Panc1 (cell line): ENCODE measurements at regions not wholly inside any gene's neighbourhood (a gene's known extent, or its start where the extent isn't known, plus 50 kb on each side); places are given as distances from the start of the nearest gene placed in this dataset.

Source experiments
- ATAC-seq: fragments of 200-7000 bp; cut with Tn5 transposase; 2 replicates; pipeline ENCODE4 v1.9.1; 2020; ENCODE audit warnings: mild to moderate bottlenecking, moderate library complexity
- BruUV-seq: library from RNA; stranded (reverse); fragments of 400-500 nt; replicated peaks from 2 replicates; lab custom pipeline; 2021; lab: Mats Ljungman, UMichigan
- CTCF ChIA-PET: fragments of 300-600 bp; sonication (Branson Sonifier 250); formaldehyde crosslinking; loops from one replicate; lab custom pipeline; 2022; ENCODE audit warnings: antibody characterized with exemption; lab: Charles Lee
- POLR2A ChIA-PET: fragments of 300-600 bp; sonication (Branson Sonifier 250); formaldehyde crosslinking; loops from one replicate; lab custom pipeline; 2022; ENCODE audit warnings: antibody characterized with exemption; lab: Charles Lee
- DNase-seq: peaks from one replicate; pipeline ENCODE4 v3.0.0-alpha.2; 2010; ENCODE audit warnings: low read depth, low spot score
- H3K27ac ChIP-seq: 2 replicates; pipeline ENCODE4 v1.5.1; 2011; ENCODE audit warnings: mild to moderate bottlenecking, low read length, inconsistent platforms
- H3K27me3 ChIP-seq: fragments of 200-500 bp; sonication (Bioruptor generic); 2 replicates; pipeline ENCODE4 v1.6.0; 2014; ENCODE audit warnings: low read length, inconsistent platforms; ENCODE audit not compliant: control insufficient read depth, insufficient read depth
- H3K36me3 ChIP-seq: fragments of 200-500 bp; sonication (Bioruptor generic); 2 replicates; pipeline ENCODE4 v1.5.1; 2014; ENCODE audit warnings: inconsistent platforms, mild to moderate bottlenecking, low read length, moderate library complexity; ENCODE audit not compliant: control insufficient read depth, insufficient read depth
- H3K4me1 ChIP-seq: 2 replicates; pipeline ENCODE4 v1.5.1; 2011; ENCODE audit warnings: inconsistent platforms, mild to moderate bottlenecking, low read length, moderate library complexity; ENCODE audit not compliant: control insufficient read depth, insufficient read depth
- H3K4me3 ChIP-seq, 2 experiments: 2 replicates each; pipeline ENCODE4 v1.5.1; 2011 to 2012; ENCODE audit warnings: low read depth in 2 of 2, low read length in 2 of 2, mild to moderate bottlenecking in 2 of 2, inconsistent platforms in 1 of 2, moderate library complexity in 1 of 2
- H3K9me3 ChIP-seq: fragments of 200-500 bp; sonication (Bioruptor generic); 2 replicates; pipeline ENCODE4 v1.5.1; 2014; ENCODE audit warnings: low read depth, mild to moderate bottlenecking, inconsistent platforms, low read length, moderate library complexity; ENCODE audit not compliant: control insufficient read depth, insufficient read depth
- CTCF ChIP-seq: fragments of 450-650 bp; IDR thresholded peaks from 2 replicates; pipeline ENCODE4 v1.5.1; 2017; ENCODE audit warnings: mild to moderate bottlenecking
- POLR2AphosphoS5 ChIP-seq: IDR thresholded peaks from 2 replicates; pipeline ENCODE4 v1.6.1; 2012; ENCODE audit warnings: mild to moderate bottlenecking, low read depth, low read length, moderate library complexity
- REST ChIP-seq, 2 experiments: IDR thresholded peaks; 2 replicates each; pipeline ENCODE4 v1.6.1; 2011 to 2012; ENCODE audit warnings: low read depth in 2 of 2, control low read depth in 1 of 2, low read length in 1 of 2, mild to moderate bottlenecking in 1 of 2, moderate library complexity in 1 of 2; ENCODE audit not compliant: insufficient read depth in 1 of 2
- SIN3A ChIP-seq: IDR thresholded peaks from 2 replicates; pipeline ENCODE4 v1.6.1; 2012; ENCODE audit warnings: low read depth, mild to moderate bottlenecking, low read length, moderate library complexity, borderline replicate concordance; ENCODE audit not compliant: insufficient read depth
- TCF7L2 ChIP-seq: IDR thresholded peaks from 2 replicates; pipeline ENCODE4 v1.6.1; 2011; ENCODE audit warnings: mild to moderate bottlenecking, low read depth, low read length, inconsistent platforms
- in situ Hi-C: cut with HindIII; loops from 2 replicates; pipeline ENCODE4 v1.10.0; 2016; ENCODE audit warnings: low sequenced_read_pairs, low pct_unique_long_range_greater_than_20kb
- intact Hi-C: fragments of 100-400 bp; cut with micrococcal nuclease; formaldehyde crosslinking; loops from one replicate; pipeline ENCODE4 v1.10.0; 2022; ENCODE audit not compliant: unreplicated experiment

GRCh38 chr2:118696786-118697465 is 150.5 kb downstream of the EN1 start:
- in situ Hi-C loops, result no loop called here
- CTCF ChIA-PET, result no interaction called here

DNA sequence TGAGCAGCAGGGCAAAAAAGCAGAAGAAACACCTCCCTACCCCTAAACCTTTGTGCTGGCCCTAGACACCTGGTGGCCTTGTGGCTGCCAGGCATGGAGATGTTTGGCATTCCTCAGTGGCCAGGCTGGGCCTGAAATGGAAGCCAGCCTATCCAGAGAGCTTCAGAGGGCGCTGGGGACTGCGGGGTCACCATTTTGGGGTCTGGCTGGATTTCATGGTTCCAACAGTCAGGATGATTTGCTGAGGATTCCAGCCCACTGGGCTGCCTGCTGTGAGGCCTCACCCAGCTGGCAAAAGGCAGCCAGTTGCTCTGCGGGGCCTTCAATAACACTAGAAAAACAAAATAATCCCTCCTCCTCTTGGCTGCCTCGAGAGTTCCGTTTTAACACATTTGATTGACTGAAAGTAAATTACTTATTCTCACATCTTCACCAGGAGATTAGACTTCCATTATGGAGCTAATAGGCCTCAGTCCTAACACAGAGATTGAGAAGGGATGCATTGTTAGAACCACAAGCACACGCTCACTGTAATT is 154.1 kb downstream of the EN1 start:
- TF ChIP-seq CTCF, result no peak
- TF ChIP-seq REST (IDR thresholded peaks at IDR 0.05; ENCODE audit: insufficient read depth in 1 of 2, low read depth in 2 of 2, low read length in 1 of 2), result no peak
- no peak for TF ChIP-seq SIN3A
- TF ChIP-seq POLR2AphosphoS5, result no peak
- no peak for TF ChIP-seq TCF7L2
- no TSS peak for BruUV-seq
- no peaks in the 10 kb centered on the region for H3K4me1 ChIP-seq
- CTCF ChIA-PET, result no interaction called here
- DNase-seq (no peak), ATAC-seq (no peak)
- POLR2A ChIA-PET, result no interaction called here
- H3K4me3 ChIP-seq, result no peak overlapping the region
- H3K27me3 ChIP-seq, result no peaks in the 10 kb centered on the region
- no peaks in the 10 kb centered on the region for H3K36me3 ChIP-seq
- in situ Hi-C loops, result no loop called here
- no peaks in the 10 kb centered on the region for H3K9me3 ChIP-seq
- intact Hi-C loops, result no loop called here
- H3K27ac ChIP-seq, result no peak overlapping the region

More at GRCh38 chr2:118696786-118697465, 150.5 kb downstream of the EN1 start:
- POLR2A ChIA-PET, result no interaction called here
- ATAC-seq, result no peak
- Histone ChIP-seq H3K27me3 (no peaks in the 10 kb centered on the region), H3K9me3 (no peaks in the 10 kb centered on the region), H3K4me1 (no peaks in the 10 kb centered on the region), H3K36me3 (no peaks in the 10 kb centered on the region), H3K4me3 (no peak overlapping the region), H3K27ac (no peak overlapping the region)
- TF ChIP-seq POLR2AphosphoS5 (no peak), SIN3A (no peak), TCF7L2 (no peak), CTCF (no peak), REST (IDR thresholded peaks at IDR 0.05; ENCODE audit: insufficient read depth in 1 of 2, low read depth in 2 of 2, low read length in 1 of 2) (no peak)
- intact Hi-C loops, result no loop called here
- DNase-seq, result no peak
- BruUV-seq, result no TSS peak
